ENCODE measurements at regions not wholly inside any gene's neighbourhood (a gene's known extent, or its start where the extent isn't known, plus 50 kb on each side); places are given as distances from the start of the nearest gene placed in this dataset.

- in situ Hi-C loops (cut with MboI; ENCODE audit: low pct_unique_long_range_greater_than_20kb, low sequenced_read_pairs) = no loop called here
- no peak for DNase-seq
Observed at GRCh38 chr3:13966302-13966701, 86.4 kb upstream of the WNT7A start.

- in situ Hi-C loops (cut with MboI; ENCODE audit: low pct_unique_long_range_greater_than_20kb, low sequenced_read_pairs) = no loop called here
Observed at GRCh38 chr3:13963137-13963886, 83.4 kb upstream of the WNT7A start.

GRCh38 chr3:13954741-13955483, 75.0 kb upstream of the WNT7A start:
- DNase-seq = no peak
- in situ Hi-C loops (cut with MboI; ENCODE audit: low pct_unique_long_range_greater_than_20kb, low sequenced_read_pairs) = no loop called here

More at GRCh38 chr3:13963137-13963886, 83.4 kb upstream of the WNT7A start:
- DNase-seq = no peak

- in situ Hi-C loops (cut with MboI; ENCODE audit: low pct_unique_long_range_greater_than_20kb, low sequenced_read_pairs) = no loop called here
- DNase-seq = no peak
Observed at GRCh38 chr3:13954266-13954665, 74.4 kb upstream of the WNT7A start.

GRCh38 chr3:13951184-13951583, 71.3 kb upstream of the WNT7A start:
- in situ Hi-C loops (cut with MboI; ENCODE audit: low pct_unique_long_range_greater_than_20kb, low sequenced_read_pairs) = no loop called here

GRCh38 chr3:13950042-13950441, 70.2 kb upstream of the WNT7A start:
- DNase-seq = no peak
- in situ Hi-C loops (cut with MboI; ENCODE audit: low pct_unique_long_range_greater_than_20kb, low sequenced_read_pairs) = no loop called here

More at GRCh38 chr3:13951184-13951583, 71.3 kb upstream of the WNT7A start:
- DNase-seq = no peak

GRCh38 chr3:13947912-13948311, 68.0 kb upstream of the WNT7A start:
- in situ Hi-C loops (cut with MboI; ENCODE audit: low pct_unique_long_range_greater_than_20kb, low sequenced_read_pairs) = no loop called here
- DNase-seq = no peak

- in situ Hi-C loops (cut with MboI; ENCODE audit: low pct_unique_long_range_greater_than_20kb, low sequenced_read_pairs) = no loop called here
- DNase-seq = no peak
Observed at GRCh38 chr3:13939206-13939605, 59.3 kb upstream of the WNT7A start.

- DNase-seq = no peak
- in situ Hi-C loops (cut with MboI; ENCODE audit: low pct_unique_long_range_greater_than_20kb, low sequenced_read_pairs) = no loop called here
Observed at GRCh38 chr3:13937131-13937530, 57.3 kb upstream of the WNT7A start.

GRCh38 chr3:13935494-13936094, 55.7 kb upstream of the WNT7A start:
- in situ Hi-C loops (cut with MboI; ENCODE audit: low pct_unique_long_range_greater_than_20kb, low sequenced_read_pairs) = no loop called here
- no peak for DNase-seq

- in situ Hi-C loops (cut with MboI; ENCODE audit: low pct_unique_long_range_greater_than_20kb, low sequenced_read_pairs) = no loop called here
- no peak for DNase-seq
Observed at GRCh38 chr3:13934813-13935212, 54.9 kb upstream of the WNT7A start.

GRCh38 chr3:13934315-13934714, 54.4 kb upstream of the WNT7A start:
- in situ Hi-C loops (cut with MboI; ENCODE audit: low pct_unique_long_range_greater_than_20kb, low sequenced_read_pairs) = no loop called here

GRCh38 chr3:13932578-13933295, 52.9 kb upstream of the WNT7A start:
- in situ Hi-C loops (cut with MboI; ENCODE audit: low pct_unique_long_range_greater_than_20kb, low sequenced_read_pairs) = no loop called here
- no peak for DNase-seq

More at GRCh38 chr3:13934315-13934714, 54.4 kb upstream of the WNT7A start:
- DNase-seq = no peak

- DNase-seq = no peak
- in situ Hi-C loops (cut with MboI; ENCODE audit: low pct_unique_long_range_greater_than_20kb, low sequenced_read_pairs) = no loop called here
Observed at GRCh38 chr3:13931172-13931571, 51.3 kb upstream of the WNT7A start.
